A549 (cell line): ENCODE measurements at regions not wholly inside any gene's neighbourhood (a gene's known extent, or its start where the extent isn't known, plus 50 kb on each side); places are given as distances from the start of the nearest gene placed in this dataset.

Experiments
- ATAC-seq, 2 experiments: fragments of 200-7000 bp in 1 of 2; fragments of >200 bp in 1 of 2; cut with Nextera tagmentation in 1 of 2; cut with Tn5 transposase in 1 of 2; 3 replicates each; pipeline versions ENCODE4 v1.8.0 to v1.9.1; 2018 to 2020; ENCODE audit warnings: mild to moderate bottlenecking in 1 of 2, moderate library complexity in 1 of 2
- CTCF ChIA-PET: fragments of 300-600 bp; sonication (Branson Sonifier 250); formaldehyde crosslinking; extraction: SDS; loops from one replicate; lab custom pipeline; 2021; ENCODE audit warnings: antibody characterized with exemption, inconsistent platforms; lab: Yijun Ruan, JAX
- POLR2A ChIA-PET: fragments of 350-600 bp; formaldehyde crosslinking; extraction: SDS; loops from one replicate; lab custom pipeline; 2021; ENCODE audit warnings: antibody characterized with exemption, inconsistent platforms; lab: Yijun Ruan, JAX
- DNase-seq, 2 experiments: peaks; one replicate each; pipeline versions ENCODE4 v3.0.0 to v3.0.0-alpha.2; 2011 to 2016; ENCODE audit warnings: low read depth in 1 of 2, low spot score in 1 of 2
- FAIRE-seq: peaks from 2 replicates; lab custom pipeline; 2011; peaks lifted over from hg19 to GRCh38; lab: Jason Lieb, UNC
- H3K27ac ChIP-seq, 2 experiments: fragments of >200 bp; sonication (Bioruptor Twin); formaldehyde crosslinking; 3 replicates each; pipeline ENCODE4 v1.5.1; 2016 to 2017
- H3K4me1 ChIP-seq: fragments of >200 bp; sonication (Bioruptor Twin); formaldehyde crosslinking; 3 replicates; pipeline ENCODE4 v1.6.1; 2016
- H3K4me2 ChIP-seq: fragments of >200 bp; sonication (Bioruptor Twin); formaldehyde crosslinking; 3 replicates; pipeline ENCODE4 v1.6.1; 2016
- H3K4me3 ChIP-seq: fragments of >200 bp; sonication (Bioruptor Twin); formaldehyde crosslinking; 3 replicates; pipeline ENCODE4 v1.5.1; 2016
- H3K9me3 ChIP-seq: fragments of >200 bp; sonication (Bioruptor Twin); formaldehyde crosslinking; 3 replicates; pipeline ENCODE4 v1.6.1; 2016
- ATOH8 ChIP-seq: fragments of 250-450 bp; sonication (Bioruptor Pico); IDR thresholded peaks from 2 replicates; pipeline ENCODE4 v1.5.0; 2020; ENCODE audit warnings: low read depth, mild to moderate bottlenecking, moderate library complexity
- BCL3 ChIP-seq: fragments of >200 bp; sonication (Bioruptor Twin); formaldehyde crosslinking; IDR thresholded peaks from 3 replicates; pipeline ENCODE4 v1.6.1; 2016
- BHLHE40 ChIP-seq: IDR thresholded peaks from 2 replicates; pipeline ENCODE4 v1.6.1; 2012; ENCODE audit warnings: low read depth, low read length, inconsistent platforms
- CHD2 ChIP-seq: fragments of 150-350 bp; IDR thresholded peaks from 2 replicates; pipeline ENCODE4 v1.6.1; 2014; ENCODE audit warnings: low read length; ENCODE audit not compliant: partially characterized antibody
- E2F6 ChIP-seq: IDR thresholded peaks from 2 replicates; pipeline ENCODE4 v1.6.1; 2012; ENCODE audit warnings: low read depth, borderline replicate concordance
- FOXS1 ChIP-seq: fragments of 250-450 bp; sonication (Bioruptor Pico); IDR thresholded peaks from 2 replicates; pipeline ENCODE4 v1.5.0; 2020; ENCODE audit warnings: mild to moderate bottlenecking, moderate library complexity
- HDAC2 ChIP-seq: fragments of 200-600 bp; sonication (generic); IDR thresholded peaks from 2 replicates; pipeline ENCODE4 v1.6.1; 2016
- HOXB5 ChIP-seq: fragments of 250-450 bp; sonication (Bioruptor Pico); IDR thresholded peaks from 2 replicates; pipeline ENCODE4 v1.5.0; 2020; ENCODE audit warnings: mild to moderate bottlenecking, moderate library complexity
- JUN ChIP-seq, 2 experiments: fragments of >200 bp; sonication (Bioruptor Twin); formaldehyde crosslinking; IDR thresholded peaks; 2 replicates in 1 of 2; 3 replicates in 1 of 2; pipeline ENCODE4 v1.6.1; 2016 to 2017
- KDM5A ChIP-seq: fragments of 200-600 bp; sonication (generic); IDR thresholded peaks from 2 replicates; pipeline ENCODE4 v1.6.1; 2016; ENCODE audit warnings: antibody characterized with exemption, mild to moderate bottlenecking
- MAFK ChIP-seq: fragments of 450-650 bp; IDR thresholded peaks from 2 replicates; pipeline ENCODE4 v1.6.1; 2014; ENCODE audit not compliant: partially characterized antibody
- MAZ ChIP-seq: fragments of 150-350 bp; IDR thresholded peaks from 2 replicates; pipeline ENCODE4 v1.6.1; 2014; ENCODE audit warnings: antibody characterized with exemption, low read depth, low read length, borderline replicate concordance
- NR3C1 ChIP-seq: fragments of >200 bp; sonication (Bioruptor Twin); formaldehyde crosslinking; IDR thresholded peaks from 3 replicates; pipeline ENCODE4 v1.6.1; 2017
- RCOR1 ChIP-seq: fragments of 150-350 bp; IDR thresholded peaks from 2 replicates; pipeline ENCODE4 v1.6.1; 2014; ENCODE audit warnings: antibody characterized with exemption, low read length, low read depth
- RNF2 ChIP-seq: fragments of 200-600 bp; sonication (generic); IDR thresholded peaks from 2 replicates; pipeline ENCODE4 v1.6.1; 2016; ENCODE audit warnings: low read depth, mild to moderate bottlenecking, antibody characterized with exemption, moderate library complexity, borderline replicate concordance
- TP53 ChIP-seq: fragments of 250-450 bp; sonication (Bioruptor Pico); IDR thresholded peaks from 2 replicates; pipeline ENCODE4 v1.5.0; 2021; ENCODE audit warnings: mild to moderate bottlenecking, moderate library complexity
- WGBS: methylation state at CpG from one replicate; pipeline ENCODE4 v1.1.6; 2017; ENCODE audit errors: missing lambda C conversion rate; 5-methylcytosine and 5-hydroxymethylcytosine counted together

GRCh38 chr4:71253545-71253944 is 85.3 kb upstream of the SLC4A4 start:
- ATAC-seq (no peak), FAIRE-seq (no peak), DNase-seq (no peak)
- no peak overlapping the region for H3K27ac ChIP-seq
- ChIA-PET POLR2A (no interaction called here), CTCF (no interaction called here)
- TF ChIP-seq JUN (IDR thresholded peaks at IDR 0.05) (no peak), NR3C1 (no peak), HOXB5 (CRISPR knock-in tag) (no peak), CHD2 (no peak), TP53 (CRISPR knock-in tag) (no peak), KDM5A (no peak), MAZ (no peak)
- H3K4me3 ChIP-seq = no peak overlapping the region
- 95% methylated on average over 1 of the region's 1 CpG for WGBS
- no peak overlapping the region for H3K4me2 ChIP-seq
- no peaks in the 10 kb centered on the region for H3K4me1 ChIP-seq
- no peaks in the 10 kb centered on the region for H3K9me3 ChIP-seq

GRCh38 chr4:71254451-71255012 is 84.3 kb upstream of the SLC4A4 start:
- CTCF ChIA-PET = no interaction called here
- Histone ChIP-seq H3K4me1 (no peaks in the 10 kb centered on the region), H3K4me2 (no peak overlapping the region), H3K4me3 (no peak overlapping the region), H3K27ac (no peak overlapping the region), H3K9me3 (no peaks in the 10 kb centered on the region)
- ATAC-seq = no peak
- WGBS = 83% methylated on average over 2 of the region's 2 CpGs
- FAIRE-seq = no peak
- TF ChIP-seq MAFK (peak; percentile 60), E2F6 (no peak)
- POLR2A ChIA-PET = no interaction called here
- no peak for DNase-seq

- Histone ChIP-seq H3K27ac (no peak overlapping the region), H3K4me3 (no peak overlapping the region), H3K4me1 (no peaks in the 10 kb centered on the region), H3K9me3 (no peaks in the 10 kb centered on the region), H3K4me2 (no peak overlapping the region)
- no peak for DNase-seq
- TF ChIP-seq FOXS1 (CRISPR knock-in tag) = no peak
- TF ChIP-seq HOXB5 (CRISPR knock-in tag) = no peak
- no peak for TF ChIP-seq HDAC2
- TF ChIP-seq RCOR1 = no peak
- TF ChIP-seq BHLHE40 = no peak
- TF ChIP-seq NR3C1 = no peak
- no peak for TF ChIP-seq JUN (IDR thresholded peaks at IDR 0.05)
- TF ChIP-seq MAFK = no peak
- TF ChIP-seq RNF2 = no peak
- no peak for TF ChIP-seq ATOH8 (CRISPR knock-in tag)
- CTCF ChIA-PET = interaction anchor here (1.4 to 1.5 kb wide), 2 partner anchors 15 to 26 kb away, joined by 3 to 4 read pairs; no protein-coding TSS in a partner anchor
- FAIRE-seq = no peak
- 88% methylated on average over 1 of the region's 1 CpG for WGBS
- ATAC-seq = no peak
- POLR2A ChIA-PET = no interaction called here
Observed at GRCh38 chr4:71255976-71256375, 82.8 kb upstream of the SLC4A4 start.

- POLR2A ChIA-PET = no interaction called here
- WGBS = 58% methylated on average over 3 of the region's 3 CpGs
Observed at GRCh38 chr4:71257761-71258160, 81.1 kb upstream of the SLC4A4 start.

More at GRCh38 chr4:71257761-71258160, 81.1 kb upstream of the SLC4A4 start:
- Histone ChIP-seq H3K4me2 (no peak overlapping the region), H3K9me3 (no peaks in the 10 kb centered on the region), H3K4me1 (no peaks in the 10 kb centered on the region), H3K4me3 (no peak overlapping the region), H3K27ac (no peak overlapping the region)
- FAIRE-seq (no peak), ATAC-seq (no peak), DNase-seq (no peak)
- CTCF ChIA-PET = no interaction called here
- TF ChIP-seq BCL3 = no peak
